GM19239 (cell line): ENCODE measurements at regions not wholly inside any gene's neighbourhood (a gene's known extent, or its start where the extent isn't known, plus 50 kb on each side); places are given as distances from the start of the nearest gene placed in this dataset.
"Not testable (repeated sequence)": the region's sequence is repeated elsewhere in the genome, so short reads cannot be mapped to it uniquely, and the experiment has no call there.

ENCODE experiments used
- DNase-seq: peaks from one replicate; pipeline ENCODE4 v3.0.0; 2011; ENCODE audit warnings: low spot score; ENCODE audit not compliant: insufficient read length
- FAIRE-seq: peaks from 2 replicates; lab custom pipeline; 2011; peaks lifted over from hg19 to GRCh38; lab: Jason Lieb, UNC

GRCh38 chr13:83503424-83503823 lies 378.9 kb downstream of the SLITRK1 start:
- no peak for DNase-seq
- no peak for FAIRE-seq

DNA sequence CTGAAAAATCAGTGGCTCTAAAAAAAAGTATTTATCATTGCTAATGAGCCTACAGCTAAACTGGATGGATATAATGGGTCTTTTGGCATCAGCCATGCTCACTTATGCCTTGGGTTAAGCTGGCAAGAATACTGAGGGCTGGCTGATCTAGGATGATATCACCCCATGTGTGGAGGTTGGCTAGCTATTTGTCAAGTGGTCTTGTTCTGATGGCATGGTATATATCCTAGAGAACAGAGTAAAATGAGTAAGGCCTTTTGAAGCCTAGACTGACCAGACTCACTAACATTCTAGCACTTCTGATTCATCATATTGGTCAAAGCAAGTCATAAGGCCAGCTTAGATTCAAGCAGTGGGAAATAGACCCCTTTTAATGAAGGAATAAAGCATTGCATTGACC lies 383.0 kb downstream of the SLITRK1 start:
- DNase-seq = no peak

GRCh38 chr13:83498481-83499190 lies 383.6 kb downstream of the SLITRK1 start:
- FAIRE-seq = no peak

More for the DNA sequence above, 383.0 kb downstream of the SLITRK1 start:
- no peak for FAIRE-seq

GRCh38 chr13:83498045-83498444 lies 384.2 kb downstream of the SLITRK1 start:
- DNase-seq (no peak), FAIRE-seq (no peak)

More at GRCh38 chr13:83498481-83499190, 383.6 kb downstream of the SLITRK1 start:
- DNase-seq = no peak

GRCh38 chr13:83496501-83496900 lies 385.8 kb downstream of the SLITRK1 start:
- no peak for DNase-seq
- FAIRE-seq = no peak

- no peak for FAIRE-seq
- DNase-seq = no peak
Measured at GRCh38 chr13:83485101-83485500, 397.2 kb downstream of the SLITRK1 start.

DNA sequence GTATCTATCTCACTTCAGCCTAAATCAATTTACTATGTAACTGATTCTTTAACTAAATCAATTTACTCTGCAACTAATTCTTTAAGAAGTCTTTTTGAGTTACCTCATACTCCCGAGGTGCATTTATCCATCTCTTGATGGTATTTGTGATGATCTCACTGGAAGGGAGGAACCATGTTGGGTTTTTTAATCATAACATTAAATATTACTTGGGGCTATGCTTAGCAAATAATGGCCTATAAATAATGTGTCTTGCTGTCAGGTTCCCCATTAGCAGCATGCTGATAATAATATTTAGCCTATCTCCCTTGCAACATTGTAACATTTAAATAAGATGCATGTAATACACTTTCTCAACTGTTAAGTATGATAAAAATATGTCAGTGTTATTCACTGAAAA lies 411.3 kb downstream of the SLITRK1 start:
- no peak for DNase-seq
- FAIRE-seq = no peak

GRCh38 chr13:83470133-83470797 lies 412.0 kb downstream of the SLITRK1 start:
- no peak for FAIRE-seq
- DNase-seq = no peak

DNA sequence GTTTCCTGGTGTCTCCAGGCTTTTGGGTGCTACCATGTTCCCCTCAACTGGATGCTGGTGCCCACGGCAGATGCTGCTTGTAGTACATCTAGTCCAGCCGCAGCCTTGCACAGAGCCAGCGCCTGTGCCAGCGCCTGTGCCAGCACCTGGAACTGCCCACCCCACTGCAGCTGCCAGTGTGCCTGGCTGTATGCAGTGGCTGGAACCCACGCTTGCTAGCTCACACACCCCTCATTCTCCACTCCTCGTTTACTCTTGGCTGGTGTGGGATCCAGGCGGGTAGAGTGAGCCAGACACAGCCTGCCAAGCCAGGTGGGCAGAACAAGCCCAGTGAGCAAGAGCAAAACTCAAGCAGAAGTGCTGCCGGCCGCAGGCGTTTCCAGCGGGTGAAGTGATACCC lies 428.6 kb downstream of the SLITRK1 start:
- FAIRE-seq (no peak), DNase-seq (no peak)

DNA sequence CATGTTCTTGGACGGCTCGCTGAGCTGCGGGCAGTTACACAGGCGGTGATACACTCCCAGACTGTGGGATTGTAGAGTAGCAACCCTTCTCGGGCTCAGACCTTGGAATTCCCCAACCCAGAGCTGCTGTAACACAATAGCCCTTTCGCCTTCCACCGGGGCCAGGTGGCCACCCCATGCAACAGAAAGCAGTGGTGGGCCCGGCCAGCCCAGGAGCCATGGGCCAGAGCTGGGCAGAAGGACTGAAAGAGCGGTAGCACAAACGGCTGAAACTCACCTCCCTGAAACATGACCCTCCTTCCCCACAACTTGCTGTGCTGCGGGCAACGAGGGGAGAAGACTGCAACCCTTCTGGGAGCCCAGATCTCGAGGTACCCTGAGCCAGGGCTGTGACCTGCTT lies 429.0 kb downstream of the SLITRK1 start:
- DNase-seq = no peak

GRCh38 chr13:83452292-83452950 lies 429.9 kb downstream of the SLITRK1 start:
- FAIRE-seq (no peak), DNase-seq (no peak)

More for the DNA sequence above, 429.0 kb downstream of the SLITRK1 start:
- no peak for FAIRE-seq

- FAIRE-seq (no peak), DNase-seq (no peak)
Measured at GRCh38 chr13:83450591-83450990, 431.7 kb downstream of the SLITRK1 start.

- DNase-seq (no peak), FAIRE-seq (no peak)
Measured at GRCh38 chr13:83449668-83450395, 432.4 kb downstream of the SLITRK1 start.

DNA sequence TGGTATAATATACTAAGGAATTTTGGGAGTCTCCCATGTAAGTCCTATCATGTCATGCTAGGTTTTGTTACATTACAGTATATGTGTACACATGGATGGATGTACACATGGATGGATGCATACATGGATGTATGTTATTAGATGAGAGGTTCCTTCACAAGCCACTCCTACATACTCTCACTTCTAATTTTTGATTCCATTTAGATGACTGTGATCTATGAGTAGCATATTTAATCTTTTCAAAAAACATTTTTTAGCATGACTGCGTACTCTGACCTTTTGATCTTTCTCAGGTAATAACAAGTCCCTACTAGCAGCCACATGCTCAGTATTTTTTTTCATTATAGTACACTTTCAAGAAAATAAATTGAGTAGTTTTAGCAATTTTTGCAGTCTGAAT lies 441.8 kb downstream of the SLITRK1 start:
- DNase-seq = no peak
- FAIRE-seq = no peak

DNA sequence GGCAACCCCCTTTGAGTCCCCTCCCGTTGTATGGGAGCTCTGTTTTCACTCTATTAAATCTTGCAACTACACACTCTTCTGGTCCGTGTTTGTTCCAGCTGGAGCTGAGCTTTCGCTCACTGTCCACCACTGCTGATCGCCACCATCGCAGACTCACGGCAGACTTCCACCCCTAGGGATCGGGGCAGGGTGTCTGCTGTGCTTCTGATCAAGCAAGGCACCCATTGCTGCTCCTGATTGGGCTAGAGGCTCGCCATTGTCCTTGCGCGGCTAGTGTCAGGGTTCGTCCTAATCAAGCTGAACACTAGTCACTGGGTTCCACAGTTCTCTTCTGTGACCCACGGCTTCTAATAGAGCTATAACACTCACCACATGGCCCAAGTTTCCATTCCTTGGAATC lies 442.8 kb downstream of the SLITRK1 start:
- FAIRE-seq, DNase-seq: not testable (repeated sequence)

DNA sequence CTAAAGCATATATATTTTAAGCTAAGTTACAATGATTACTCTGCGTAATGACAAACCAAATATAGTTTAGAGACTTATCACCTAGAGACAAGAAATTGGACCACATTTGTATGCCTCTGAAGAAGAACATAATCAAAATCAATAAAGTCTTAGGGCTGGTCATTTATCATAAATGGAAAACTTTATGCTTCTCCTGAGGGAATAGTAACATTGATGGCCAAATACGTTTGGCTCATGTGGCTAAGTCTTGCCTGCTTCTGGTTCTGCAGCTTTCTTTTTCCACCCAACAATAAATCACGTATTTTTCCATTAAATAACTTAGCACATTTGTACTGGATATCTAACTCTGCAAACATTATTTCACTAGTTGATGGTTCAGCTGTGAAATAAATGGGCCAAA lies 458.4 kb downstream of the SLITRK1 start:
- FAIRE-seq = no peak
- DNase-seq = no peak

DNA sequence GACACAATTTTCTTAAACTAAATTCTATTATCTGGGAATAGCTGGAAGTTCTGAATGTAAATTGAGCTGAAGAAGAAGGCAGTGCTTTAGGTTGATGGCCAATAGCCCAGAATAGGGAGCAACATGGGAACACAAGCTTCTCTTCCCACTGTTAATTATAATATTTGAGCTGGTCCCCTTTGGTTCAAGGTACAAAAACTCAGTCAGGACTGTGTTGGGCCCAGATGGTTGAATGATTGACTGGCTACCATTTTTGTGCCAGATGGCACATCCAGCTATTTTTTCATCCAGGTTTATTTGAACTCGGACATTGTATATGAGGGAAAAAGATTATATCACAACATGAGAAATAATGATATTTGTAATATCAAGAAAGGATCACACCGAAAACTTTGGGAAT lies 458.9 kb downstream of the SLITRK1 start:
- no peak for DNase-seq
- no peak for FAIRE-seq

GRCh38 chr13:83414393-83414792 lies 467.9 kb downstream of the SLITRK1 start:
- DNase-seq (no peak), FAIRE-seq (no peak)

GRCh38 chr13:83386609-83387008 lies 495.7 kb downstream of the SLITRK1 start:
- no peak for FAIRE-seq

GRCh38 chr13:83378908-83379307 lies 503.4 kb downstream of the SLITRK1 start:
- no peak for FAIRE-seq
- DNase-seq = no peak

More at GRCh38 chr13:83386609-83387008, 495.7 kb downstream of the SLITRK1 start:
- no peak for DNase-seq

DNA sequence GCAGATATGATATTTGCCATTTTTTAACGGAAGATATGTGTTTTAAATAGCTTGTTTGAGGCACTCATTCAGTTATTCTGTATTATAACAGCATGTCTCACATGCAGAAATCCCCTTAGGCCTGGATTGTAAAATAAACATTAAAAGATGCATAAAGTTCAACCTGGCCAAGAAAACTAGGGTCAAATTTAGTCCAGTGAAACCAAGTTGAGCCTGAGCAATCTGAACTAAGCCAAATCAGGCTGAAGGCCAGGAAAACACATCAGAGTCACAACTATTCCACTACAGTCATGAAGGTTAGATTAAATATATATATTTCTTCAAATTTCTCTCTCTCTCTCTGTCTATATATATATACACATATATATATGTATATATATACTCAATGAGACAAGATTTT lies 504.8 kb downstream of the SLITRK1 start:
- FAIRE-seq (no peak), DNase-seq (no peak)
